Osteocyte (in vitro differentiated cells): ENCODE measurements at regions not wholly inside any gene's neighbourhood (a gene's known extent, or its start where the extent isn't known, plus 50 kb on each side); places are given as distances from the start of the nearest gene placed in this dataset.
"Not testable (repeated sequence)": the region's sequence is repeated elsewhere in the genome, so short reads cannot be mapped to it uniquely, and the experiment has no call there.

ENCODE experiments used
- DNase-seq: peaks from one replicate; pipeline ENCODE4 v3.0.0; 2021; ENCODE audit warnings: mixed read lengths; ENCODE audit not compliant: unreplicated experiment; ENCODE audit errors: extremely low spot score
- H3K27ac Mint-ChIP-seq: one replicate; pipeline ENCODE4 v1.8.0; 2021; ENCODE audit warnings: mild to moderate bottlenecking, mixed read lengths; ENCODE audit not compliant: unreplicated experiment
- H3K27me3 Mint-ChIP-seq: one replicate; pipeline ENCODE4 v1.8.0; 2021; ENCODE audit warnings: mixed read lengths; ENCODE audit not compliant: unreplicated experiment
- H3K36me3 Mint-ChIP-seq: one replicate; pipeline ENCODE4 v1.8.0; 2021; ENCODE audit warnings: mixed read lengths; ENCODE audit not compliant: unreplicated experiment
- H3K4me1 Mint-ChIP-seq: one replicate; pipeline ENCODE4 v1.8.0; 2021; ENCODE audit warnings: mixed read lengths; ENCODE audit not compliant: unreplicated experiment
- H3K4me3 Mint-ChIP-seq: one replicate; pipeline ENCODE4 v1.8.0; 2021; ENCODE audit warnings: mild to moderate bottlenecking, moderate library complexity, mixed read lengths; ENCODE audit not compliant: unreplicated experiment
- H3K9me3 Mint-ChIP-seq: one replicate; pipeline ENCODE4 v1.8.0; 2021; ENCODE audit warnings: mixed read lengths; ENCODE audit not compliant: unreplicated experiment
- TF ChIP-seq, protein P1 (sequence below): fragments of 200-600 bp; sonication (generic); IDR thresholded peaks from 2 replicates; pipeline ENCODE4 v1.5.0; 2021; ENCODE audit warnings: antibody characterized with exemption, mild to moderate bottlenecking, moderate library complexity

DNA sequence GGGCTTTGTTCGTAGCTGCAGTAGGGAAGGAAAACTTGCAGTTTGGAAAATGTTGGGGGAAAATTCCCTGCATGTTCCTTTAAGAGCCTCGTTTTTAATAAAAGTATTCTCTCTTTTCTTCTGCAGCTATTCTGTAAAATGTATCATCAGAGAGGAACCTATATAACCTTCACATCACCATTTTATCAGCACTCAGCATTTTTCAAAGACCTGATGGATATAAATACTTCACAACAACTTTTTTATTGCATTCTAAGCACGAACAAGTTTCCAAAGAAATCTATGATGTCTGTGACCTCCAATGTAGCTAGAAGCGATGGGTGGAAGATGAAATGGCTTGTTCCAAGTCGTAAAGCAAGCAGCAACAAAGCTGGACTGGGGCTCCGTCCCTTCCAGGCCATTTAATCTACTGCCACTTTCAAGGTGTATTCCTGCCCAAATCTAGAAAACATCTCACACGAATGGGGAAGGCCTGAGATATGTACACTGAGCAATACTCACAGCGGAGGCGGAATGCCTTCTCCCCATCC is 84.0 kb downstream of the NSUN2 start:
- no peaks in the 10 kb centered on the region for H3K27me3 Mint-ChIP-seq

DNA sequence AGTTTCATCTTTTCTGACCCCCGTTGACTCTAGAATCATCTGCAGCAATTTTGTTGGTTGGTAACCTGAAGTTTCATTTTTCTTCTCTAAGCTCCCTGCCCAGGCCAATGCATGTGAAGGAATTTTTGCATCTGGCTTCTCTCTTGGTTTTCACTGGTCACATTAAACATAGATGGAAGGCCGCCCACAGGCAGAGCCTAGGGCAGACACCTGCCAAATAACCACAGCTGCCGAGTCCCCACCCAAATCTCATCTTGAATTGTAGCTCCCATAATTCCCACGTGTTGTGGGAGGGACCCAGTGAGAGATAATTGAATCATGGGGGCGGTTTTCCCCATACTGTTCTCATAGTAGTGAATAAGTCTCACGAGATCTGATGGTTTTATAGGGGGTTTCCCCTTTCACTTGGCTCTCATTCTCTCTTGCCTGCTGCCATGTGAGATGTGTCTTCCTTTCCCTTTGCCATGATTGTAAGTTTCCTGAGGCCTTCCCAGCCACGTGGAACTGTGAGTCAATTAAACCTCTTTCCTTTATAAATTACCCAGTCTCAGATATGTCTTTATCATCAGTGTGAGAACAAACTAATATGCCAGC is 84.8 kb downstream of the NSUN2 start:
- H3K9me3 Mint-ChIP-seq, H3K27ac Mint-ChIP-seq, H3K4me3 Mint-ChIP-seq, H3K4me1 Mint-ChIP-seq, H3K36me3 Mint-ChIP-seq, H3K27me3 Mint-ChIP-seq: not testable (repeated sequence)
- peak; percentile 11 for DNase-seq

More for the DNA sequence above, 84.0 kb downstream of the NSUN2 start:
- DNase-seq: peak; percentile 51
- Mint-ChIP-seq H3K27ac (no peak overlapping the region), H3K4me3 (no peak overlapping the region), H3K9me3 (no peaks in the 10 kb centered on the region), H3K36me3 (no peaks in the 10 kb centered on the region), H3K4me1 (no peaks in the 10 kb centered on the region)
- TF ChIP-seq, protein P1, sequence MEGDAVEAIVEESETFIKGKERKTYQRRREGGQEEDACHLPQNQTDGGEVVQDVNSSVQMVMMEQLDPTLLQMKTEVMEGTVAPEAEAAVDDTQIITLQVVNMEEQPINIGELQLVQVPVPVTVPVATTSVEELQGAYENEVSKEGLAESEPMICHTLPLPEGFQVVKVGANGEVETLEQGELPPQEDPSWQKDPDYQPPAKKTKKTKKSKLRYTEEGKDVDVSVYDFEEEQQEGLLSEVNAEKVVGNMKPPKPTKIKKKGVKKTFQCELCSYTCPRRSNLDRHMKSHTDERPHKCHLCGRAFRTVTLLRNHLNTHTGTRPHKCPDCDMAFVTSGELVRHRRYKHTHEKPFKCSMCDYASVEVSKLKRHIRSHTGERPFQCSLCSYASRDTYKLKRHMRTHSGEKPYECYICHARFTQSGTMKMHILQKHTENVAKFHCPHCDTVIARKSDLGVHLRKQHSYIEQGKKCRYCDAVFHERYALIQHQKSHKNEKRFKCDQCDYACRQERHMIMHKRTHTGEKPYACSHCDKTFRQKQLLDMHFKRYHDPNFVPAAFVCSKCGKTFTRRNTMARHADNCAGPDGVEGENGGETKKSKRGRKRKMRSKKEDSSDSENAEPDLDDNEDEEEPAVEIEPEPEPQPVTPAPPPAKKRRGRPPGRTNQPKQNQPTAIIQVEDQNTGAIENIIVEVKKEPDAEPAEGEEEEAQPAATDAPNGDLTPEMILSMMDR: no peak

DNA sequence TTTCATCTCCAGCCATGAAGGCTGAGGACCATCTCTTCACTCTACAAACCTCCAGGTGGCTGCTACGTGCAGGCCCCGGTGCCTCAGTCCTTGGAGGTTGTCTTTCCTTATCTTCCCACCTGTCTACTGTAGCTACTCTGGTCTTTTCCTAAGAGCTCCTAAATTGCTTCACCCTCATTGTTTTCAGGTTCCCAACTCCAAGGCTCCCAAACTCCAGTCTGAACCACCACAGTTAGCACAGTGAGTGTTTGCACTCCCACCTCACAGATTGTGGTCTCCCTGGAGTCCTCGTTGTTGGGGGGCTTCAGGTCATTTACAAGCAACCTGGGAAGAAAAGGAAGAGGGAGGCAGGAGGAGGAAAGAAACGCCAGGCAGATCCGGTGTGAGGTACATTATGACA is 85.3 kb downstream of the NSUN2 start:
- DNase-seq: peak; percentile 53
- TF ChIP-seq, protein P1: no peak
- Mint-ChIP-seq H3K36me3 (no peaks in the 10 kb centered on the region), H3K4me3 (no peak overlapping the region), H3K27me3 (no peaks in the 10 kb centered on the region), H3K4me1 (no peaks in the 10 kb centered on the region), H3K27ac (no peak overlapping the region), H3K9me3 (no peaks in the 10 kb centered on the region)

DNA sequence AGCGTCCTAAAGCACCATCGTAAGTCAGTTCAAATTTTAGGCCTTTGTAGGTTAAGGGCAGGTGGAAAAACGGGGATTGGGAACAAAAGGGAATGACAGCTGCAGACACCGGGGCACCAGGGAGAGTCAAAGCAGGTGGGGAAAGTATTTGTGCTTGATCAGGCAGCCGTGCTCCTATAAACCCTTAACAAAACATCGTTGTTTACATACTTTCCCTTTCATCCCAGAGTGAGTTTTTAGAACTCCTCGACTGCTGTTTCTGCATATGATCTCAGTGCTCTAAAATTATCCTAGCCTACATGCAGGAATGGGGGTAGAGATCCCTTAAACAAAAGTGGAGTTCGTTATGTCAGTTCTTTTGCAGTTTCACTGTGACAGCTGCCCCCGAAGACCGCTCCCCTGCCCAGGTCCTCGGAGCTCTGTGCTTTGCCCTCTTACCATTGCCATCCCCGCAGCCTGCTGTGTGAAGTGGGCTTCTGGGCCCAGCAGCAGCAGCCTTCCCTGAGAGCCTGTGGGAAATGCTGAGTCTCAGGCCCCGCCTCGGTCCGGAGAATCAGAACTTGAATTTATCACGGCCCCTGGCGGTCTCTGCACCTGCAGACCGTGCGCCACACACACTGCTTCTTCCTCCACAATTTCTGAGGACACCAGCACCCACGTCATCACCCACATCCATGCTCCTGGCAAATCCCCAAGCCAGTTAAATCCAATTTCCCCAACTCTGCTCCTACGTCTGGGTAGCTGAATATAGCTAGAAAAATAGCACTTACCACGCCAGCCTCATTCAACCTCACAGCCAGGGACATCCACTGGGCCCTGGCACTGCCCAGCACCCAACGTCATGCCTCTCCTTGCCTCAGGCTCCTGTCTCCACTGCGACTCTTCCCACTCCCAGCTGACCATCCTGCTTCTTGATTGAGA is 86.8 kb downstream of the NSUN2 start:
- Mint-ChIP-seq H3K9me3 (no peaks in the 10 kb centered on the region), H3K27ac (no peak overlapping the region), H3K36me3 (no peaks in the 10 kb centered on the region), H3K27me3 (no peaks in the 10 kb centered on the region), H3K4me1 (no peaks in the 10 kb centered on the region), H3K4me3 (no peak overlapping the region)
- DNase-seq: peak; percentile 72
- TF ChIP-seq, protein P1: no peak

DNA sequence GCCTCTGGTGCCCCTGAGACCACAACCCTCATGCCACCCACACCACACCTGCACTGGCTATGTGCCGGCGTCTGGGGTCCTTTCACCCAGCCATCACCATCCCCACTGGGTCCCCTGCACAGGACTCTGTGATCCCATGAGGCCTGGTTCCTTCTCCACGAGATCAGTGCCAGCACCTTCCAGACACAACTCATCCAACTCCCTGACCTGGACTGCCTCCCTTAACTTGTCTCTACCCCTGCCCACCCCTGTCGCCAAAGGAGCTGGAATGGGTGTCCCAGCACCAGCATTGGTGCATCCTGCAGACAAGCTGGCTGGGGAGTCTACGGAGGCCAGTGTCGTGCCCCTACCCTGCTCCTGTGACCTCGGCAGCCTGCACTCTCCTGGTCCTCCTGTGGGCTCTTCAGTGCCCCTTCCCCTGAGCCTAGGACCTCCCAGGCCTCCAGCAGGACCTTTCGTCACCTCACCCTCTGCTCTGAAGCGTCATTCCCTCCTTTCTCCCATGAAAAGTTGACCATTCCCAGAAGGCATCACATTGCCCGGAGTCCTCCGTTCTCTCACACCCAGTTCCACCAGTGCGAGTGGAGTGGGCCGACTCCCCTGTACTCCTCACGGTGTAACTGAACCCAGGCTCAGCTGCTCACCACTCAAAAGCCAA is 87.7 kb downstream of the NSUN2 start:
- TF ChIP-seq, protein P1: no peak
- no peaks in the 10 kb centered on the region for H3K4me1 Mint-ChIP-seq
- H3K27me3 Mint-ChIP-seq: no peaks in the 10 kb centered on the region
- DNase-seq: peak; percentile 71
- no peak overlapping the region for H3K27ac Mint-ChIP-seq
- H3K4me3 Mint-ChIP-seq: no peak overlapping the region
- no peaks in the 10 kb centered on the region for H3K36me3 Mint-ChIP-seq
- no peaks in the 10 kb centered on the region for H3K9me3 Mint-ChIP-seq
